Mesenchymal stem cell (in vitro differentiated cells and primary cell): ENCODE measurements at regions not wholly inside any gene's neighbourhood (a gene's known extent, or its start where the extent isn't known, plus 50 kb on each side); places are given as distances from the start of the nearest gene placed in this dataset.

Experiments used
- DNase-seq: peaks from one replicate; pipeline ENCODE4 v3.0.0-alpha.2; 2013
- H2AFZ ChIP-seq: one replicate; pipeline ENCODE4 v1.6.1; 2013; ENCODE audit warnings: low read depth, mild to moderate bottlenecking, control low read depth, inconsistent platforms, low read length, moderate library complexity
- H2AK5ac ChIP-seq: 2 replicates; pipeline ENCODE4 v1.6.1; 2013; ENCODE audit warnings: low read length, moderate library complexity, mild to moderate bottlenecking, inconsistent platforms; ENCODE audit not compliant: severe bottlenecking
- H2BK120ac ChIP-seq: one replicate; pipeline ENCODE4 v1.6.1; 2013; ENCODE audit warnings: low read depth, mild to moderate bottlenecking, inconsistent platforms, low read length, moderate library complexity
- H2BK12ac ChIP-seq, 2 experiments: one replicate each; pipeline ENCODE4 v1.6.1; 2013; ENCODE audit warnings: inconsistent platforms in 2 of 2, low read length in 2 of 2, mild to moderate bottlenecking in 2 of 2, moderate library complexity in 2 of 2, control low read depth in 1 of 2
- H2BK15ac ChIP-seq: one replicate; pipeline ENCODE4 v1.6.1; 2013; ENCODE audit warnings: mild to moderate bottlenecking, low read depth, inconsistent platforms; ENCODE audit not compliant: poor library complexity, severe bottlenecking
- H2BK5ac ChIP-seq: 2 replicates; pipeline ENCODE4 v1.6.1; 2013; ENCODE audit warnings: low read depth, mild to moderate bottlenecking, low read length, control low read depth, inconsistent platforms; ENCODE audit not compliant: poor library complexity, severe bottlenecking
- H3K14ac ChIP-seq, 2 experiments: one replicate each; pipeline ENCODE4 v1.6.1; 2013; ENCODE audit warnings: inconsistent platforms in 2 of 2, low read length in 2 of 2, control low read depth in 1 of 2, mild to moderate bottlenecking in 1 of 2, moderate library complexity in 1 of 2
- H3K18ac ChIP-seq, 2 experiments: one replicate each; pipeline ENCODE4 v1.6.1; 2013; ENCODE audit warnings: inconsistent platforms in 2 of 2, low read length in 2 of 2, control low read depth in 1 of 2, low read depth in 1 of 2, mild to moderate bottlenecking in 1 of 2
- H3K23ac ChIP-seq, 2 experiments: one replicate each; pipeline ENCODE4 v1.6.1; 2013; ENCODE audit warnings: inconsistent platforms in 2 of 2, low read length in 2 of 2, mild to moderate bottlenecking in 2 of 2, moderate library complexity in 2 of 2, control low read depth in 1 of 2
- H3K27ac ChIP-seq: 2 replicates; pipeline ENCODE4 v1.5.1; 2013; ENCODE audit warnings: mild to moderate bottlenecking, moderate library complexity, low read length, control low read depth, inconsistent platforms; ENCODE audit not compliant: poor library complexity, severe bottlenecking
- H3K27me3 ChIP-seq, 2 experiments: 2 replicates each; pipeline versions ENCODE4 v1.6.1 to v1.7.0; 2013; ENCODE audit warnings: low read length in 2 of 2, mild to moderate bottlenecking in 2 of 2, moderate library complexity in 2 of 2, control low read depth in 1 of 2, inconsistent platforms in 1 of 2; ENCODE audit not compliant: control insufficient read depth in 1 of 2, insufficient read depth in 1 of 2
- H3K36me3 ChIP-seq, 2 experiments: 2 replicates each; pipeline versions ENCODE4 v1.6.1 to v1.7.0; 2013; ENCODE audit warnings: low read length in 2 of 2, control low read depth in 1 of 2, inconsistent platforms in 1 of 2, low read depth in 1 of 2, mild to moderate bottlenecking in 1 of 2; ENCODE audit not compliant: insufficient read depth in 2 of 2, control insufficient read depth in 1 of 2
- H3K4ac ChIP-seq, 2 experiments: one replicate each; pipeline ENCODE4 v1.6.1; 2013; ENCODE audit warnings: inconsistent platforms in 2 of 2, low read length in 2 of 2, mild to moderate bottlenecking in 2 of 2, moderate library complexity in 2 of 2, control low read depth in 1 of 2, low read depth in 1 of 2
- H3K4me1 ChIP-seq: 2 replicates; pipeline ENCODE4 v1.6.1; 2013; ENCODE audit warnings: low read depth, low read length, control low read depth; ENCODE audit not compliant: control insufficient read depth, insufficient read depth
- H3K4me2 ChIP-seq: 2 replicates; pipeline ENCODE4 v1.6.1; 2013; ENCODE audit warnings: low read length, mild to moderate bottlenecking, inconsistent platforms; ENCODE audit not compliant: poor library complexity, severe bottlenecking
- H3K4me3 ChIP-seq, 2 experiments: 2 replicates each; pipeline versions ENCODE4 v1.5.1 to v1.7.0; 2013; ENCODE audit warnings: low read length in 2 of 2, mild to moderate bottlenecking in 2 of 2, control low read depth in 1 of 2, low read depth in 1 of 2; ENCODE audit not compliant: insufficient read depth in 1 of 2
- H3K79me1 ChIP-seq: replicated peaks from 2 replicates; pipeline ENCODE4 v1.6.1; 2013; ENCODE audit warnings: mild to moderate bottlenecking, control low read depth, low read length, inconsistent platforms; ENCODE audit not compliant: poor library complexity, severe bottlenecking
- H3K9ac ChIP-seq: 2 replicates; pipeline ENCODE4 v1.7.0; 2013; ENCODE audit warnings: mild to moderate bottlenecking, low read length, moderate library complexity
- H3K9me3 ChIP-seq: 2 replicates; pipeline ENCODE4 v1.7.0; 2013; ENCODE audit warnings: mild to moderate bottlenecking, low read length; ENCODE audit not compliant: control insufficient read depth
- H4K8ac ChIP-seq: one replicate; pipeline ENCODE4 v1.6.1; 2013; ENCODE audit warnings: inconsistent platforms, mild to moderate bottlenecking, low read length, moderate library complexity
- H4K91ac ChIP-seq: one replicate; pipeline ENCODE4 v1.6.1; 2013; ENCODE audit warnings: mild to moderate bottlenecking, low read length, inconsistent platforms
- WGBS: methylation state at CpG from one replicate; pipeline ENCODE4 v1.1.7; 2013; ENCODE audit warnings: mixed read lengths; 5-methylcytosine and 5-hydroxymethylcytosine counted together

DNA sequence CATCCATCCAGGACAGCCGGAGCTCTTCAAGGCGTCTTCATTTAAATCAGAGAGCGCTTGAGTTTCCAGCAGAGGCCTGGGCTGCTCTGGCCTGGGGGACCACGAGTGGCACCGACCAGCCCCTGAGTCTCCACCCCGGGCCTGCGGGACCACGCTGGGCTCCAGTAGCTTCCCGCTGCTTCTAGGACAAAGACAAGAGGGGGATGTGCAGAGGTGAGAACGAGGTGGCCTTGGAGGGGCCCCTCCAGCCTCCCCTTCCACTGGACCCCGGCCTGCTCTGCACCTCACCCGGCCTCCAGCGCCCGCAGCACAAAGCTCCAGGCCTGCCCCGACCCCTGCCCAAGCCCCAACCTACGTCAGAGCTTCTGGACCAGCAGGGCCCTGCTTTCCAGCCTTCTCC is 81.6 kb downstream of the IRX2 start:
- no peak overlapping the region for H3K14ac ChIP-seq
- H3K9ac ChIP-seq: no peak overlapping the region
- DNase-seq: no peak
- H3K9me3 ChIP-seq: no peaks in the 10 kb centered on the region
- H3K18ac ChIP-seq: no peak overlapping the region
- no peak overlapping the region for H3K4me3 ChIP-seq
- no peak overlapping the region for H4K8ac ChIP-seq
- H2BK120ac ChIP-seq: no peak overlapping the region
- no peak overlapping the region for H3K27ac ChIP-seq
- no peak overlapping the region for H2BK15ac ChIP-seq
- WGBS: 78% methylated on average over 13 of the region's 16 CpGs
- no peak overlapping the region for H2BK5ac ChIP-seq
- H3K4me1 ChIP-seq: no peaks in the 10 kb centered on the region
- no peaks in the 10 kb centered on the region for H3K79me1 ChIP-seq
- H3K4ac ChIP-seq: no peak overlapping the region
- no peak overlapping the region for H2AK5ac ChIP-seq
- no peak overlapping the region for H4K91ac ChIP-seq
- H3K23ac ChIP-seq: no peak overlapping the region
- no peaks in the 10 kb centered on the region for H3K36me3 ChIP-seq
- H3K27me3 ChIP-seq: no peaks in the 10 kb centered on the region
- H3K4me2 ChIP-seq: no peak overlapping the region
- H2AFZ ChIP-seq: no peak overlapping the region
- no peak overlapping the region for H2BK12ac ChIP-seq

DNA sequence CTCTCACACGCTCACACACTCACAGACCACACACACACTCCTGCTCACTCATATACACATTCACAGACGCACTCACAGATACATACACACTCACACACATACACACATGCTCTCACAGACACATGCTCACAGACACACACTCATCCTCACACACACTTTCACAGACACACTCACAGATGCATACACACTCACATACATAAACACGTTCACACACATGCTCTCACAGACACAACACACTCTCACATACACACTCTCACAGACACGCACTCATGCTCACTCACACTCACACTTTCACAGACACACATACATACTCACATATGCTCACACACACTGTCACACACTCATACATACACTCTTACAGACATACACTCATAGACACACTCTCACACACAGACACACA is 82.2 kb downstream of the IRX2 start:
- H3K4me3 ChIP-seq: no peak overlapping the region
- no peak overlapping the region for H2AK5ac ChIP-seq
- H2BK5ac ChIP-seq: no peak overlapping the region
- H3K9me3 ChIP-seq: no peaks in the 10 kb centered on the region
- H3K4me1 ChIP-seq: no peaks in the 10 kb centered on the region
- no peak overlapping the region for H4K8ac ChIP-seq
- H3K36me3 ChIP-seq: no peaks in the 10 kb centered on the region
- no peak overlapping the region for H3K14ac ChIP-seq
- no peak for DNase-seq
- H2AFZ ChIP-seq: no peak overlapping the region
- H2BK12ac ChIP-seq: no peak overlapping the region
- no peak overlapping the region for H3K18ac ChIP-seq
- H2BK120ac ChIP-seq: no peak overlapping the region
- H3K23ac ChIP-seq: no peak overlapping the region
- H3K4ac ChIP-seq: no peak overlapping the region
- no peak overlapping the region for H3K4me2 ChIP-seq
- no peak overlapping the region for H2BK15ac ChIP-seq
- H3K27me3 ChIP-seq: no peaks in the 10 kb centered on the region
- H3K27ac ChIP-seq: no peak overlapping the region
- H3K79me1 ChIP-seq: no peaks in the 10 kb centered on the region
- H3K9ac ChIP-seq: no peak overlapping the region
- H4K91ac ChIP-seq: no peak overlapping the region
- WGBS: 88% methylated on average over 4 of the region's 4 CpGs

DNA sequence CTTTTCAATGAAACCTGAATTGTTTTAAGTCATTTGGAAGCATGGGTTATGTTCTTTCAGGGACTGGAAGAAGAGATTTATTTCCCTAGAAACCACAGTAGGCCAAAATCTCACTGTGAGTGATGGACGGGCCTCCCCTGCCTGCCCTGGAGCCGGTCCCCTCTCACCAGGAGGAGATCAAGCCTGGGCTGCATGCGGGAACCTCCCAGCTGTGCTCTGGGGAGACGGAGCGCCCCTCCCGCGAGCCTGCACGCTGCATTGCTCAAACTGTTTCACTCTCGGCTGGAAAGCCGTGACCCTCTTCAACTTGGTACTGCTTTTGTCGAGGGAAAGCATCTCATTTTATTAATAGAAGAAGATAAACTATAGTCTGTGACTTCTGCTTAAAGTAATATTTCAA is 85.4 kb downstream of the IRX2 start:
- Histone ChIP-seq H3K4me3 (no peak overlapping the region), H3K9ac (no peak overlapping the region), H3K18ac (no peak overlapping the region), H3K4me1 (no peaks in the 10 kb centered on the region), H3K23ac (no peak overlapping the region), H3K79me1 (no peaks in the 10 kb centered on the region), H3K4me2 (no peak overlapping the region), H3K9me3 (no peaks in the 10 kb centered on the region), H3K4ac (no peak overlapping the region), H3K36me3 (no peaks in the 10 kb centered on the region), H2BK15ac (no peak overlapping the region), H2AFZ (no peak overlapping the region), H4K91ac (no peak overlapping the region), H3K27me3 (no peaks in the 10 kb centered on the region), H2BK120ac (no peak overlapping the region), H3K14ac (no peak overlapping the region), H2AK5ac (no peak overlapping the region), H2BK12ac (no peak overlapping the region), H2BK5ac (no peak overlapping the region), H3K27ac (no peak overlapping the region), H4K8ac (no peak overlapping the region)
- 30% methylated on average over 8 of the region's 11 CpGs for whole genome bisulfite sequencing
- DNase-seq: no peak

DNA sequence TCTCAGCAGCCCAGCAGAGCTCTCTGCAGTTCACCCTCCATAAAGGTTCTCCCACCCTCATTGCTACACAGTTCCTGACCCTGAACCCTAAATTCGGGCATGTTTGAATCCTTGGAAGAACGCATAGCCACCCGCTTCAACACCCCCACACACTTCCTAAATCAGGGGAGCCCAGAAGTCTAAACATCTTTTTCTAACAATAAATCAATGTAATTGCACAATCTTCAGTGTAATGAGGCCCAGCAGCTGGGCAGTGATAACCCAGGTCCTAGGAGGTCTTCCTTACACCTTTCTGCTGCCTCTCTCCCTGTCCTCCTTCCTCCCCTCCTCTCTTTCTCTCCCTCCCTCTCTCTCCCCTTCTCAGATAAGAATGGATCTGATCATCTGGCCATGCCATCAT is 88.0 kb downstream of the IRX2 start:
- Histone ChIP-seq H3K9me3 (no peaks in the 10 kb centered on the region), H2BK12ac (no peak overlapping the region), H3K4me2 (no peak overlapping the region), H2BK5ac (no peak overlapping the region), H3K23ac (no peak overlapping the region), H3K4ac (no peak overlapping the region), H4K91ac (no peak overlapping the region), H3K18ac (no peak overlapping the region), H2BK15ac (no peak overlapping the region), H3K9ac (no peak overlapping the region), H3K27ac (no peak overlapping the region), H3K4me1 (no peaks in the 10 kb centered on the region), H2BK120ac (no peak overlapping the region), H3K14ac (no peak overlapping the region), H3K36me3 (no peaks in the 10 kb centered on the region), H3K79me1 (no peaks in the 10 kb centered on the region), H3K4me3 (no peak overlapping the region), H2AK5ac (no peak overlapping the region), H2AFZ (no peak overlapping the region), H3K27me3 (peaks cover 0 to 10% of the 10 kb centered on the region in 2 experiments), H4K8ac (no peak overlapping the region)
- no peak for DNase-seq
- WGBS: 48% methylated on average over 3 of the region's 3 CpGs
